Fibroblast of mammary gland (primary cell): ENCODE measurements at regions not wholly inside any gene's neighbourhood (a gene's known extent, or its start where the extent isn't known, plus 50 kb on each side); places are given as distances from the start of the nearest gene placed in this dataset.

Experiments used
- DNase-seq: peaks from one replicate; pipeline ENCODE4 v3.0.0-alpha.2; 2010; ENCODE audit warnings: low read depth
- H3K4me3 ChIP-seq: 2 replicates; pipeline ENCODE4 v1.5.1; 2011; ENCODE audit warnings: low read depth, mild to moderate bottlenecking, low read length, moderate library complexity; ENCODE audit not compliant: control insufficient read depth
- TF ChIP-seq, protein P1 (sequence below): conservative IDR thresholded peaks from 2 replicates; pipeline ENCODE4 v1.5.1; 2011; ENCODE audit warnings: low read depth, low read length, inconsistent platforms; ENCODE audit not compliant: control insufficient read depth, insufficient read depth

DNA sequence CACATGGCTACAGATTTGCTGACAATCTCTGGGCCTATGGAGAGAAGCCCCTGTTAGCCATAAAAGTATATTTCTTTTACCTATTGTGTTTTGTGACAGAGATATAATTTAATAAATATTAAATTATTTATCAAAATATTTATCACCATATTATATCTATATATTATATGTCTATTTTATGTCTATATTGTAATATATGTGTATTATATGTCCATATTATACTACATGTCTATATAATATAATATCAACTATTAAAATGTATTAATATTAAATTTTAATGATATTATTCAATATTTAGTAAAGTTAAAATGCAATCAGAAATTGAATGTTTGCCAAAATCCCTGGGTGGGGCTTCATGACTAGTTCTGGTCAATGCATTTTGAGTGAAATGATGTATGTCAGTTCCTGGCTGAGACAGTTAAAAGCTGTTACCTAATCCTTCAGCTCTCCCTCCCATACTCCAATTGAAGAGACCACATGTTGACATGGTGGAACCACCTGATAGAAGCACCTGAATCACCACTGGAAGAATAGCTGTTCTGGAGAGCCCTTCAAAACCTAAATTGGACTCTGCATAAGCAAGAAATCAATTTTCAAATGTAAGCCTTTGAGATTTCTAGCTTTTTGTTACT, 357.3 kb upstream of the DDHD1 start:
- DNase-seq: peak; percentile 35
- H3K4me3 ChIP-seq: no peak overlapping the region
- TF ChIP-seq, protein P1, sequence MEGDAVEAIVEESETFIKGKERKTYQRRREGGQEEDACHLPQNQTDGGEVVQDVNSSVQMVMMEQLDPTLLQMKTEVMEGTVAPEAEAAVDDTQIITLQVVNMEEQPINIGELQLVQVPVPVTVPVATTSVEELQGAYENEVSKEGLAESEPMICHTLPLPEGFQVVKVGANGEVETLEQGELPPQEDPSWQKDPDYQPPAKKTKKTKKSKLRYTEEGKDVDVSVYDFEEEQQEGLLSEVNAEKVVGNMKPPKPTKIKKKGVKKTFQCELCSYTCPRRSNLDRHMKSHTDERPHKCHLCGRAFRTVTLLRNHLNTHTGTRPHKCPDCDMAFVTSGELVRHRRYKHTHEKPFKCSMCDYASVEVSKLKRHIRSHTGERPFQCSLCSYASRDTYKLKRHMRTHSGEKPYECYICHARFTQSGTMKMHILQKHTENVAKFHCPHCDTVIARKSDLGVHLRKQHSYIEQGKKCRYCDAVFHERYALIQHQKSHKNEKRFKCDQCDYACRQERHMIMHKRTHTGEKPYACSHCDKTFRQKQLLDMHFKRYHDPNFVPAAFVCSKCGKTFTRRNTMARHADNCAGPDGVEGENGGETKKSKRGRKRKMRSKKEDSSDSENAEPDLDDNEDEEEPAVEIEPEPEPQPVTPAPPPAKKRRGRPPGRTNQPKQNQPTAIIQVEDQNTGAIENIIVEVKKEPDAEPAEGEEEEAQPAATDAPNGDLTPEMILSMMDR: no peak

DNA sequence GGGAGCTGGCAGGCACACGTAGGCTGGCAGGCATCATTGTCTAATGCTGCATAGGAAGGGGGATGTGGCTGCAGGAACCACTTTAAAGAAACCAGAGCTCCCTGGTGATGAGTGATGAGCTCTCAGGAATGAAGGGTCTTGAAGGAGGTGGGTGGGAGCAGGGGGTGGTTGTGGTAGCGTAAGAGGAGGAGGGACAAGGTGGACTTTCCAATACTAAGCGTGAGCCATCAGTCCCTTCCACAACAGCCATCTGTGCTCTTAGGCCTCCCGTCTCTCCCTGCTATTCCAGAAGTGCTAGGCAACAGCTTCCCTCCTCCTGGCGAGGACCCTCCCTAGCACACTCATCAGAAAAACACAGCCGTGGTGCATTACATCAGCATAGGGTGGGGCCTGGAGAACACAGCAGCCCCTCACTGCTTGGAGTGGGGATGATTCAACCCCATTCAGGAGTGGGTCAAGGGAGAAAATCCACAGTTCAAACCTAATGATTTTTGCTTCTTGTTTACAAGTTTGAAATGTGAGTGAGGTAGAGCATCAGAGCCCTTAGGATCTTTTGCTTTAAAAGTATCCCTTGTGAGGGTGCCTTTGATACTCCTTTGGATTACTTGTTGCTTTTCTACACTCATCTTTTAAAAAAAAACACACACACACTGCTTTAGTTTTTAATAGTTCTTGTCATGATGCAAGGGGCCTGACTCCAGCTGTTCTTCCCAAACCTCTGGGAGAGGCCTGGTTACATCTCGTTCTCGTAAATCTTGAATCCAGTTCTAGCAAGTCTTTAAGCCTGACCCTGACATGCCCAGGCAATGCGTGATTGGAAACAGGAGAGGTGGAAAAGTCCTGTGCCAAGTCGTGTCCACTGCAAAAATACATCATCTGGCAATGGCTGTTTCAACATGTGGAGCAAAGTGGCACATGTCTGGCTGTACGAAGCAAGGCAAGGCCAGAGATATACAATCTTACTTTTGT, 356.4 kb upstream of the DDHD1 start:
- TF ChIP-seq, protein P1: no peak
- DNase-seq: peak; percentile 89
- no peak overlapping the region for H3K4me3 ChIP-seq

DNA sequence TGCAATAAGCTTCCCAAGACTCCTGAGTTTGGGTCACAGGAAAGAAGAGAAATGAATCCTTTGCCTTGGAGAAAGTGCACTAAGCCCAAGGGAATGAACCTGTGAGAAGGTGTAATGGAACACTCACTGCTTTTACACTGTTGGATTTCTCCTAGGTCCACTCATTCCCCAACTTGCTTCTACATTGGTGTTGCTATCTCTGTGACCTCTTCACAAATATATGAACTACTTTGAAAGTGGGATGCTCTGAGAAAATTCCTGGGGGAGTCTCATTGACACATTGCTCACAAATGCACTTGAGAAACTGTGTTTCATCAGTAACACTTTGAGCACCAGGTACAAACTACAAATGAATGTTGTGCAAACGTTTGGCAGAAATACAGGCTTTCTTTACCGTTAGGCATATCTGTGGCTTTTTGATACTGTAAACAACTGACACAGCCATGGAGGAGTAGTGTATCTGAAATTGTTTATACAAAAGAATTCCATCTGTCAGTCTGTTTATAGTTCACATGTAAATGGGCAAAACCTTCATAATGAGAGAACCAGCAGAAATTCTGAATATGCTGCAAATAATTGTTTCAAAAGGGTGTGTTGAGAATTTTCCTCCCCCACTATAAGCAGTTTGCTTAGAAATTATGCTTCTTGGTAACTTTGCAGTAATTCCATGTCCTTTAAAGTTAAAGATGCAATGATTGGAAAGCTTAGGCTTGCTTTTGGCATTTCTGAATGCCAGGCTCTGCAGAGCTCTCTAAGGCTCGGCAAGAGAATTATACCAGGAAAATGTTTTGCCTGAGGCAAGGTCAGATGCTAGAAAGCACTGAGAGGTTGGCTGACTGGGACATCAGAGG, 348.5 kb upstream of the DDHD1 start:
- TF ChIP-seq, protein P1: no peak

DNA sequence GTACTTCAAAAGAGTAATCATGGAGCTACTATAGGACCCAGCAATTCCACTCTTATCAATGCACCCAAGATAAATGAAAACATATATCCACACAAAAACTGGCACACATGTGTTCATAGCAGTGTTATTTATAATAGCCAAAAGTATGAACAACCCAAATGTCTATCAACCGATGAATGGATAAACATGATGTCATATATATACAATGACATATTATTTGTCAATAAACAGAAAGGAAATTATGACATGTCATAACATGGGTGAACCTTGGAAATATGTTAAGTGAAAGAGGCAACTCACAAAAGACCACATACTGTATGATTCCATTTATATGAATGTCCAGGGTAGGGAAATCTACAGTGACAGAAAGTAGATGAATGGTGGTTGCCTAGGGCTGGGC, 347.1 kb upstream of the DDHD1 start:
- TF ChIP-seq, protein P1: no peak
- no peak overlapping the region for H3K4me3 ChIP-seq
- DNase-seq: no peak

More for the DNA sequence above, 348.5 kb upstream of the DDHD1 start:
- DNase-seq: peak; percentile 56
- no peak overlapping the region for H3K4me3 ChIP-seq

DNA sequence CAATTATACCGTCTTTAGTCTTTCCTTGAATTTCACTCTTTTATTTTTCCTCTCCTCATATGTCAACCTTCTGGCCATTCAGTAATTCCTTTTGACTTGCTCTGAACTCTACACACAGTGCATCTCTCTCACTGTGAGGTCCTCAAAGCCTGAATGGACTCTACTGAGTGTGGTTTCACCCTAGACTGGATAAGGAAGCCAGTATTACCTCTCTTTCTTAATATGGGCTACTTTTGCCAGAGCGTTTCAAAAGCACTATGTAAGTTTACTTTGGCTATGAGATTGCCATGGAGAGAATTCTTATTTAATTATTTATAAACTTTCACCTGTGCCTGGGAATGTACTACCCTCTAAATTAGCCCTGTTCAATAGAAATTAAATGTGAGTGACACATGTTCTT, 343.5 kb upstream of the DDHD1 start:
- TF ChIP-seq, protein P1: no peak
- no peak for DNase-seq
- H3K4me3 ChIP-seq: no peak overlapping the region

DNA sequence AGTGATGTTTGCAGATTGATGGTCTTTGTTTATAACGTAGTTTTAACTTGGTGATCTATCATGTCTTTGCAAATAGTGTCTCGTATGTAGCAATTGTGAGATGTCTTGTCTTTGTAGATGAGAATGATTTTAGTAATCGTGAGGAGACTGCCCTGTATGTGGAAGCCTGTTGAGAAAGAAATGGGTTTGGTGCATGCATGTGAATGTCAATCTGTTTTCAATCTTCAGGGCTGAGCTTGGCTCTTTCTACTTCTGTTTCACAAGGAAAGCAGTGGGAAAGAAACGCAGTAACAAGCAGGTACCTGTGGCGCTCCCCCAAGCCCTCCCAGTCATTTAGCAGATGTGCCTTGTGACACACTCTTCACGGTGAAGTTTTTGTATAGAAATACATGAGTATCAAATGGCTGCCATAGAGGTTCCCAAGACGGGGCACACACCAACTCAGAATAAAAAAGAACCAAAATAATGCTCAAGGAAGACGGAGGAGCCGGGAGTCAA, 342.8 kb upstream of the DDHD1 start:
- no peak for DNase-seq
- TF ChIP-seq, protein P1: no peak
- H3K4me3 ChIP-seq: no peak overlapping the region
